HG02759 (cell line): ENCODE measurements at regions not wholly inside any gene's neighbourhood (a gene's known extent, or its start where the extent isn't known, plus 50 kb on each side); places are given as distances from the start of the nearest gene placed in this dataset.
"Not testable (repeated sequence)": the region's sequence is repeated elsewhere in the genome, so short reads cannot be mapped to it uniquely, and the experiment has no call there.

Experiments
- ATAC-seq: cut with Tn5 transposase; IDR thresholded peaks from one replicate; pipeline ENCODE4 v1.9.1; 2021; ENCODE audit warnings: mild to moderate bottlenecking, moderate library complexity; ENCODE audit not compliant: unreplicated experiment

GRCh38 chr12:131272283-131272814, 318.6 kb downstream of the ADGRD1 start:
- ATAC-seq = not testable (repeated sequence)

- ATAC-seq = no peak
Measured at GRCh38 chr12:131273291-131273845, 319.7 kb downstream of the ADGRD1 start.

- ATAC-seq = no peak
Measured at GRCh38 chr12:131274061-131274460, 320.4 kb downstream of the ADGRD1 start.

GRCh38 chr12:131274906-131275305, 321.2 kb downstream of the ADGRD1 start:
- no peak for ATAC-seq

- ATAC-seq = no peak
Measured at GRCh38 chr12:131275824-131276223, 322.1 kb downstream of the ADGRD1 start.

GRCh38 chr12:131276501-131277185, 322.9 kb downstream of the ADGRD1 start:
- ATAC-seq = no peak

- not testable (repeated sequence) for ATAC-seq
Measured at GRCh38 chr12:131277186-131278091, 323.7 kb downstream of the ADGRD1 start.

GRCh38 chr12:131278451-131279115, 324.9 kb downstream of the ADGRD1 start:
- ATAC-seq = not testable (repeated sequence)

- ATAC-seq = no peak
Measured at GRCh38 chr12:131279281-131279921, 325.7 kb downstream of the ADGRD1 start.

- ATAC-seq = no peak
Measured at GRCh38 chr12:131280426-131280825, 326.7 kb downstream of the ADGRD1 start.

- no peak for ATAC-seq
Measured at GRCh38 chr12:131281016-131281415, 327.3 kb downstream of the ADGRD1 start.

GRCh38 chr12:131282292-131283080, 328.8 kb downstream of the ADGRD1 start:
- ATAC-seq = no peak

GRCh38 chr12:131283191-131283861, 329.6 kb downstream of the ADGRD1 start:
- ATAC-seq = no peak

- not testable (repeated sequence) for ATAC-seq
Measured at GRCh38 chr12:131283862-131284825, 330.4 kb downstream of the ADGRD1 start.

- not testable (repeated sequence) for ATAC-seq
Measured at GRCh38 chr12:131284954-131285904, 331.5 kb downstream of the ADGRD1 start.

GRCh38 chr12:131285905-131286295, 332.2 kb downstream of the ADGRD1 start:
- not testable (repeated sequence) for ATAC-seq

- not testable (repeated sequence) for ATAC-seq
Measured at GRCh38 chr12:131286301-131286700, 332.6 kb downstream of the ADGRD1 start.
